ENCODE measurements at regions not wholly inside any gene's neighbourhood (a gene's known extent, or its start where the extent isn't known, plus 50 kb on each side); places are given as distances from the start of the nearest gene placed in this dataset.
"Not testable (repeated sequence)": the region's sequence is repeated elsewhere in the genome, so short reads cannot be mapped to it uniquely, and the experiment has no call there.

GRCh38 chr5:34189752-34190411, 146.9 kb upstream of the C1QTNF3 start:
- DNase-seq, result peak; percentile 28

GRCh38 chr5:34190466-34190865, 147.5 kb upstream of the C1QTNF3 start:
- peak; percentile 36 for DNase-seq

GRCh38 chr5:34191279-34191744, 148.3 kb upstream of the C1QTNF3 start:
- DNase-seq, result peak; percentile 31

GRCh38 chr5:34192064-34192922, 149.3 kb upstream of the C1QTNF3 start:
- DNase-seq, result peak; percentile 59

- not testable (repeated sequence) for DNase-seq
These were observed 149.9 kb upstream of the C1QTNF3 start for GRCh38 chr5:34192923-34193262.

GRCh38 chr5:34193297-34193696, 150.3 kb upstream of the C1QTNF3 start:
- DNase-seq, result not testable (repeated sequence)

GRCh38 chr5:34193804-34194203, 150.8 kb upstream of the C1QTNF3 start:
- not testable (repeated sequence) for DNase-seq

GRCh38 chr5:34196091-34196490, 153.1 kb upstream of the C1QTNF3 start:
- DNase-seq, result not testable (repeated sequence)

- DNase-seq, result not testable (repeated sequence)
These were observed 162.3 kb upstream of the C1QTNF3 start for GRCh38 chr5:34205347-34205746.

- not testable (repeated sequence) for DNase-seq
These were observed 174.4 kb upstream of the C1QTNF3 start for GRCh38 chr5:34217386-34217785.

GRCh38 chr5:34221329-34222073, 178.5 kb upstream of the C1QTNF3 start:
- DNase-seq, result not testable (repeated sequence)

GRCh38 chr5:34223158-34223557, 180.1 kb upstream of the C1QTNF3 start:
- not testable (repeated sequence) for DNase-seq

- not testable (repeated sequence) for DNase-seq
These were observed 187.4 kb upstream of the C1QTNF3 start for GRCh38 chr5:34230402-34230801.

- DNase-seq, result not testable (repeated sequence)
These were observed 200.8 kb upstream of the C1QTNF3 start for GRCh38 chr5:34243802-34244201.

GRCh38 chr5:34244281-34245031, 201.4 kb upstream of the C1QTNF3 start:
- DNase-seq, result peak; percentile 54

- DNase-seq, result not testable (repeated sequence)
These were observed 202.0 kb upstream of the C1QTNF3 start for GRCh38 chr5:34245032-34245394.

- not testable (repeated sequence) for DNase-seq
These were observed 202.8 kb upstream of the C1QTNF3 start for GRCh38 chr5:34245813-34246212.

- DNase-seq, result not testable (repeated sequence)
These were observed 215.6 kb upstream of the C1QTNF3 start for GRCh38 chr5:34258598-34258997.

GRCh38 chr5:34261020-34261419, 218.0 kb upstream of the C1QTNF3 start:
- DNase-seq, result not testable (repeated sequence)

- DNase-seq, result not testable (repeated sequence)
These were observed 223.1 kb upstream of the C1QTNF3 start for GRCh38 chr5:34266151-34266550.

GRCh38 chr5:34296759-34297158, 253.7 kb upstream of the C1QTNF3 start:
- not testable (repeated sequence) for DNase-seq

GRCh38 chr5:34329201-34329600, 286.2 kb upstream of the C1QTNF3 start:
- not testable (repeated sequence) for DNase-seq

Measured in femur (tissue), 1 donor.